ENCODE measurements at regions not wholly inside any gene's neighbourhood (a gene's known extent, or its start where the extent isn't known, plus 50 kb on each side); places are given as distances from the start of the nearest gene placed in this dataset.
"Not testable (repeated sequence)": the region's sequence is repeated elsewhere in the genome, so short reads cannot be mapped to it uniquely, and the experiment has no call there.

DNA sequence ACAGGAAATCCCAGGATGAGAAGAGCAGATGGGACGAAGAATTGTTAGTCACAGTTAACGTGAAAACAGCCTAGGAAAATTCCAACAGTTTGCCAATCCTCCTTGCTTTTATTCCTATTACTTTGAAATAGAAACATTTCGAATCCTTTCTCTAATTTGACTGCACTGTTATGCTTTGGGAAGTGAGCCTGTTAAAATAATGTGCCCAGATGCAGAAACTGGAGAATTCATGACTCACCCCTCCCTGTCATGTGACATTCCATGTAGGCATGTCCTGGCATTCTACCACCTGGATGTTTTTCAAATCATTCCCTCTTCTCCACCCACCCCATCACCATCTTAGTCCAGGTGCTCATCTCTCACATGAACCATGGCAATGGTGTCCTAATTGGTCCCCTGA lies 107.3 kb downstream of the MINAR1 start:
- no peak for DNase-seq (ENCODE audit: low spot score)

DNA sequence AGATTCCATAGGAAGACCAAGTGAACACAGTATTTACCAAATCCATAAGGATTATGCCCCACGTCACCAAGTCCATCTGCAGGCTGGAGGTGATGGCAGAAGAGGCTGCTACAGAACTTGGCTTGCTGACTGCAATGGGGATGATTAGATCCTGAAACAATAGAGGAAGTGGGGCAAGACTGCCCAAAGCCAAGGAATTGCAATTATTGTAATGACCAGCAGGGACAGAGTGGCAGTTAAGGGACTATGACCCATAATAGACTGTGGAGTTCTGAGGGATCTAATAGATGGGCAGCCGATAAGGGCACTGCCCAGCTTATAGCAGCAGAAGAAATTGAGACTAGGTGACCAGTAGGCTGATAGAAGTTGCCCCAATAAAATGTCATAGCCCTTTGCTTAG lies 108.4 kb downstream of the MINAR1 start:
- DNase-seq (ENCODE audit: low spot score), result no peak

DNA sequence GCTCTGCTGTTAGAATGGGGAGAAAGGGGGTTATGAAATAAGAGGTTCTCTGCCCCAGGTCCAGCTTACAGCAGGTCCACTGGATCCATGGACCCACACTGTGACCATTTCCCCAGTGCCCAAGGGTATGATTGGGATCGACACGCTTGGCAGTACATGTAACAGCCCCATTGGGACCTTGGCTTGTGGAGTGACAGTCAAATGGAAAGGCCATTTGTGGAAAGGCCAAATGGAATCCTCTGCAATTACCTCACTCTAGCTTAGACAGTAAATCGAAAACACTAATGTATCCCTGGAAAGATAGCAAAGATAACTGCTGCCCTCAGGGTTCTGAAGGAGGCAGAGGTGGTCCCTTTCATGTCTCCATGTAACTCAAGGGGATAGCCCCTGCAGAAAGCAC lies 109.1 kb downstream of the MINAR1 start:
- DNase-seq (ENCODE audit: low spot score), result no peak

DNA sequence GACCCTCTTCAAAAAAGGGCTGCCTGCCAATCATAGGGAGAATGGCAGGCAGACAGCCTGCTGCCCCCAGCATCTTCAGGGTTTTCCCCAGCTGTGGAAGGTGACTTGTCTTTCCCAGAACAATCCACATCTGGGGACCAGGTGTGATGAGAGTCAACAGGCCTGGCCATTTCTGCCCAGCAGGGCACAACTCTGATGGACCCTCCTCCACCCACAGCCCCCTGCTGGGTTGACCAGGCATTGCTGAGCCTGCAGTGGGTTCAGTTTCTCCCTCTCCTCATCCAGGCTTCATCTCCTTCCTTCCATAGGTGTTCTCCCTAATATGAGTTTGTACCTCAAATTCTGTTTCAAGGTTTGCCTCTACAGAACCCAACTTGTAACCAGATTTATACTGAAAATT lies 111.0 kb downstream of the MINAR1 start:
- no peak for DNase-seq (ENCODE audit: low spot score)

DNA sequence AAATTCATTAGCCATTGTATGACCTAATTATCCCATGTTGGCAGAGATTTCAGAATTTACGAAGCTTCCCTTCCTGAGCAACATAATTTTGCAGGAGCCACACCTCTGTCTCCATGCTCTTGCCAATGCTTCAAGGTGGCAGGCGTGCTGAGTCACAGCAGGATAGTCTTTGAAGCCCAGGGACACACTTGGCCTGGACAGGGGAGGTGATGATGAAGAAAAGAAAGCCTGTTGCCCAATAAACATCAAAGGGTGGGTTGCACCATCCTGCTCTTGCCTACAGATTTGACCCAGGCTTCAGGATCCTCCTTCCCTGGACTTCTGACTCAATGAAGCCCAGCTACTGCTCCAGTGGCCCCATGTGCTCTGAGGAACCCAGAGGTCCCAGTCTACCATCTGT lies 117.1 kb downstream of the MINAR1 start:
- no peak for DNase-seq (ENCODE audit: low spot score)

DNA sequence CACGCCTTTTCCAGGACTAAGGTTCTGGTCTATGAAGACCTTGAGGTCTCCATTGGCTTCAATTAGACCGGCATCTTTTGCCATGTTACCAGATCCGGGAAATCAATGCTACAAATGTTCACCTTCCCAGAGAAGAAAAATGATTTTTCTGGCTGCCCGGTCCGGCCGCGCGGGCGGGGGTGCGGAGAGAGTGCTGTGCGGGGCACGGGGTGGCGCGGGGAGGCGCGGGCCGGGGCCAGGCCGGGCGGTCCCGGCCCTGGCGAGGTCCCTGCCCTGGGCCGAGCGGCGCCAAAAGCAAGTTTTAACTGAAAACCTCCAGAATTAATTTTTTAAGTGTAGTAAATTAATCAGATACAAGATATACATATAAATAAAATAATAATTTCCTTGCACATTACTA lies 128.2 kb downstream of the MINAR1 start:
- DNase-seq (ENCODE audit: low spot score), result no peak

DNA sequence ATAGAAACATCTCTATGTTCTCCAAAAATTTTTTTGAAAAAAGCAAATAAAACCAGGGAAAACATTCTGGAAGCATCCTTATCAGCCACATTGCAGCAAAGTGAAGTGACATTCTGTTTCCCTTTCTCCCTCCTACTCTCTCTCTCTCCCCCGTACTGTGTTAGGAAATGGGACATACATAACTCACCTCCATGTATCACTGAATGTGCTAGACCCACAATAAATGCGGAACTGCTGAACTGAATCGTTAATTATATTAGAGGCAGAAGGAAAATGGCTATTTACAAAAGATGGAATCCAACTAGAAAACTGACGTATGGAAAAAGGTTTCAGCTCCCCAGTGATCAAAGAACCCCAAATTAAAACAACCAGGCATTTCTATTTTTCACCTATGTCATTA lies 129.8 kb downstream of the MINAR1 start:
- DNase-seq (ENCODE audit: low spot score), result no peak

DNA sequence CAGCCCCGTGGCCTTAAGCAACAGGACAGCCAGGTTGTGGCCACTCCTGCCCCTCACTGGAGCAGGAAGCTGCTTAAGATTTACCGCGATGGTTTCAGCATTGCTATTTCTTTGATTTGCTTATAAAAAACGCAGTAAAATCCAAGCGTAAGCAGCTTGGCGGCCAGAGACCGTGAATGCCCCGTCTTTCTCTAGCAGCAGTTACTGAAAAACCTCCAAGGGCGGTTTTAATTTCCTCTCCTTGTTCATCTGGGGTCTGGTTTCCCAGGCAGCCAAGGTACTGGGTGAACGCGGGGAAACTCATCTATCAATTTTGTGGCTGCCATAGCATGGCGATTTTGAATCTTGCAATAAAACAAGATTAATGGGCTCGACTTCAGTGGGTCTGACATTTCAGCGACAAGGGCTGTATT lies 130.3 kb downstream of the MINAR1 start:
- DNase-seq (ENCODE audit: low spot score), result no peak

DNA sequence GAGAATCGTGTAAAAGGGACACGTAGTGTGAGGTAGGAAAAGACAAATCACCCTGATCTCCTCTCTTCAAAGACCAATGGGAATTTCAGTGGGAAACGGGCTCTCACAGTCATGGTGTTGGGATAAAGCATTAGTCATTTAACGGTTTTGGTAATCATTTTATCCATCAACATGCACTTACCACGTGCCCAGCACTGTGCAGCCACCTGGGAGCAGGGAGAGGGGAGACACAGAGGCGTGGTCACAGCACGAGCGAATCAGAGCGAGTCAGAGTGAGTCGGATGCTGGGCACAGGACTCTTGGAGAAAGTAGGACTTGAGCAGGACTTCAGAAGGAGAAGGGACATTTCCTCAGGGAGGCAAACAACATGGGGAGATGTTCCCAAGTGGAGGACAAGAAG lies 130.8 kb downstream of the MINAR1 start:
- no peak for DNase-seq (ENCODE audit: low spot score)

DNA sequence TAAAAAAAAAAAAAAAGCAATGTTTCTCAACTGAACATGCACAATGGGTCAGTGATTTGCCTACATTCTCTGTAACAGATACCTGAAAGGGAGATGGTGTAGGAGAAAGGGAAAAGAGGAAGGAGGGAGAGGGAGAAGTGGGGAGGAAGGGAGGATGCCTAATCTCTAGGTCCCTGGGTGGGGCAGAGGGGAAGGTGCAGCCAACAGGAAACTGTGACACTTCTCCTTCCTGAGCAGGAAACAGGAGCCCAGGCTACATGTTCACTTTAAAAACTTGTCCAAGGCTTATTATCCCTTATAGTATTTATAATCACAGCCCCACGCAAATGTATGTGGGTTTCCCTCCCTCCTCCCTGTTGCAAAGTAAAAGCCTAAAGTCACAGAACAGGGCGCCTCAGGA lies 137.9 kb downstream of the MINAR1 start:
- DNase-seq (ENCODE audit: low spot score), result no peak

DNA sequence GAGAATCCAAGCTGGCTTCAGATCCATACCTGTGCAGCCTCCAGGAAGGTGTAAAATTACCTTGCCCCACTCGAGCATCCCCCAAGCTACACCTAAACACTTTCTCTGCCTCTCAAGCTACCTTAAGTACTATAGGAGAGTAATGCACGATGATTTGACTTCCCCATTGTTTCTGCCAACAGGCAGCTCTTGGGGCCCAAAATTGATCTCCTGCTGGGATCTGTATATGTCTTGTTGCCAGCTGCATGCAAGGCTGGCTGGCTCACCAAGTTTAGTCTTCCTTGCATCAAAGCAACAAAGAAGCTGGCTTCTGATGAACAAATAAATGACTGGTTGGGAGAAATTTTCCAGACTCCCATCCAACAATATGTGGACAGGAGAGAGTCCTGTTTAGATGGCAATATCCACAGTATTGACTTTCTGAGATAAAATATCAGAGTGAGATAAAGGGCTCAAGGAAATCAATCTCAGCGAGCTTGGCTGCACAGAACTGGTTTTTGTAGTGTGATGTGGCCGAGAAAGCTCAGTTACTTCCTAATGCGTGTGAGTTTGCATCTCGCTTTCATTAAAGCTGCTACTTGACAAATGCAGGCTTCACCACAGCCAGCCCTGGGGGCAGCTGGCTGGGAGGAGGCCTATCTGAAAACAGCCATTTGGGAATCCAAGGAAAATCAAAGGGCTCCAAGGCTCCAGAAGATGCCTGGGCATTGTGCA lies 140.7 kb downstream of the MINAR1 start:
- DNase-seq (ENCODE audit: low spot score), result no peak

DNA sequence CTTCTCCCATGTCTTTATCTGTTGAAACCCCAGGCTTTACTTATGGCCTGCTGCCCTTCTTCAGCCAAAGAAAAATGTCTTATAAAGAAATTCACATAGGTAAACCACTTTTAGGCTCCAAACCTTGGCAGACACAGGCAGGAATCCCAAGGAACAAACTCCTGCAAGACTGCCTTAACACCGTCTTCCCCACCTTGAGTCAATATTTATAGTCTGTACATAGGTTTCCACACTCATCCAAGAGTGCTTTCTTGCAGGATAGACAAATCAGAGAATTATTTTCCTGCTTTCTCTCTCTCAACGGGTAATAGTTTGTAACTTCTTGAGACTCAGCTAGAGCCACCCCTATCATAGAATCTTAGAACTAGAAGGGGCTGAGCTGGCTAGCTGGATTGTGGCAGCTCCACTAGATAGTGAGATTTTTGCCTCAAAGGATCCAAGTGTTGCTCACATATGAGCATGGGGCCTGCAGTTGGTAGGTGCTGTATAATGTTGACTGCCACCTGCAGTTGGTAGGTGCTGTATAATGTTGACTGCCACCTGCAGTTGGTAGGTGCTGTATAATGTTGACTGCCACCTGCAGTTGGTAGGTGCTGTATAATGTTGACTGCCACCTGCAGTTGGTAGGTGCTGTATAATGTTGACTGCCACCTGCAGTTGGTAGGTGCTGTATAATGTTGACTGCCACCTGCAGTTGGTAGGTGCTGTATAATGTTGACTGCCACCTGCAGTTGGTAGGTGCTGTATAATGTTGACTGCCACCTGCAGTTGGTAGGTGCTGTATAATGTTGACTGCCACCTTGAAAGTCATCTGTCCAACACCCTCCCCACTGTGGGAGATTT lies 142.5 kb downstream of the MINAR1 start:
- not testable (repeated sequence) for DNase-seq (ENCODE audit: low spot score)

DNA sequence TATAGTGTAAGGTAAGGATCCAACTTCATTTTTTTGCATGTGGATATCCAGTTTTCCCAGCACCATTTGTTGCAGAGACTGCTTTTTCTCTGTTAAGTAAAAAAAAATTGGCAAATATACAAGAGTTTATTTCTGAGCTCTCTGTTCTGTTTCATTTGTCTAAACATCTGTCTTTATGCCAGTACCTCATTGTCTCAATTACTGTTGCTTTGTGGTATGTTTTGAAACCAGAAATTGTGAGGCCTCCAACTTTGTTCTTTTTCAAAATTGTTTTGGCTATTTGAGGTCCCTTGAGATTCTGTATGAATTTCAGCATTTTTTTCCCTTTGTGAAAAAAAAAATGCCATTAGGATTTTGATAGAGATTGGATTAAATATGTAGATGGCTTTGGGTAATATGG lies 150.5 kb downstream of the MINAR1 start:
- no peak for DNase-seq (ENCODE audit: low spot score)

DNA sequence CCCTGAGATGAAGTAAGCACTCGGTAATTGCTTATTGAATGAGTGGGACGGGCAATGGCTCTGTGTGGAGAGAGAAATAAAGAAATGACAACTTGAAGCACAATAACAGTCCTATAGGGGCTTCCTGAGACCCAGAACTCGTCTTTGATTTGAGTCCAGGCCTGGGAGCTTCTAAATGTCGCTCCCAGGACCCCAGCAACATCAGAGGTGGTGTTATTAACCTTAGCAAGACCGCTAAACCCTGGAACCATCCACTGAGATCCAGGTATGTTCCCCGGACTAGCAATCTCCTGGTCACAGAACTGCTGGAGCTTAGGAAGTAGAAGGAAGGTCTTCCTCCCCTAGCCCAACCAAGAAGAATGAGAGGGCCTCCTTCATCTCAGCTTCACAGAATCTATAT lies 160.0 kb downstream of the MINAR1 start:
- no peak for DNase-seq (ENCODE audit: low spot score)

DNA sequence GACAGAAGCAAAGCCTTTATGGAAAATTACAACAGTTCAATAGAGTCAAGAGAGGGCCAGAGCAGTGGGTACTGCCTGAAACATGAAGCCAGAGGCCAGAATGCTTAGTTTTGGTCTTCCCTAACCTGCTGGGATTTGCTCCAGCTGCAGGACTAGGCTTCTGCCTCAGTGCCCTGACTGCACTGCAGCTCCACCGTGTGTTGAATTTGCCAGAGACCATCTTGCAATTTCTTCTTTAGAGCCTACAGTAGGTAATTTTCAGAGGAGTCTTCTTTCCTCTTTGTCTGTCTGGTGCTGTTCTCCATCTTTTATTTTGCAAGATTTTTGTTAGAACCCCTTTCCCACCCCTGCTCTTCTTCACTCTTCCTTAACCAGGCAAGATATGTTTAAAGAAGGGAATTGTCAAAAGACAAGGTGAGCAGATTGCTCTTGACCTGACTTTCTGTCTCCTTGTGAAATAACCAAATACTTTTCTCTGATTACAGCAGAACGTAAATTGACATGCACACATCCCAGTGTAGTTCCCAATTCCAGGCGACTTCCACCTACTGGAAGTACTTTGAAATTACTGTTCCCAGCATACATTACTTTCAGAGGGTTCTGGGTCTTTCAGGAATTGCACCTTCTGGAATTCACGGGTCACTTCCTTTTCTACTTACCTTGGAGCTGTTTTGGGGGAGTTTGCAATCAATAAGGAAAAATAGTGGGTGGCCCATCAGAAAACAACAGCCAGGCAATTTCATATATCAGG lies 161.2 kb downstream of the MINAR1 start:
- DNase-seq (ENCODE audit: low spot score), result no peak

DNA sequence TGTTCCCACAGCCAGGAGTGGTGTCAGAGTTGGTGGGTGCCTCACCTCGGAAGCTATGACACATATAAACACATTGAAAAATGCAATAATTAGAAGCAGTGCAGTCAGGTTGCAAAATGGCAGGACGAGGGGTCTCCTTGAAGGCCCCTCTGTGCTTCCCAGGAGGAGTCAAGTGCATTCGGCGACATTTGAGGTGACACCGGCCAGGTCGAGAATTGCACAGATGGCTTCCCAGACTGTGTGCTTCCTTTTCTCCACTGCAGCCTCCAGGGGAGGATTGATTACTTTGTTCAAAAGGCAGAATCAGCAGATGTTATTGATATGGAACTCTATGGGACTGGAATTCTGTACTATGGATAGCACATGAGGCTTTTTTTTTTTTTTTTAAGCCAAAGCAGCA lies 163.2 kb downstream of the MINAR1 start:
- DNase-seq (ENCODE audit: low spot score), result no peak

DNA sequence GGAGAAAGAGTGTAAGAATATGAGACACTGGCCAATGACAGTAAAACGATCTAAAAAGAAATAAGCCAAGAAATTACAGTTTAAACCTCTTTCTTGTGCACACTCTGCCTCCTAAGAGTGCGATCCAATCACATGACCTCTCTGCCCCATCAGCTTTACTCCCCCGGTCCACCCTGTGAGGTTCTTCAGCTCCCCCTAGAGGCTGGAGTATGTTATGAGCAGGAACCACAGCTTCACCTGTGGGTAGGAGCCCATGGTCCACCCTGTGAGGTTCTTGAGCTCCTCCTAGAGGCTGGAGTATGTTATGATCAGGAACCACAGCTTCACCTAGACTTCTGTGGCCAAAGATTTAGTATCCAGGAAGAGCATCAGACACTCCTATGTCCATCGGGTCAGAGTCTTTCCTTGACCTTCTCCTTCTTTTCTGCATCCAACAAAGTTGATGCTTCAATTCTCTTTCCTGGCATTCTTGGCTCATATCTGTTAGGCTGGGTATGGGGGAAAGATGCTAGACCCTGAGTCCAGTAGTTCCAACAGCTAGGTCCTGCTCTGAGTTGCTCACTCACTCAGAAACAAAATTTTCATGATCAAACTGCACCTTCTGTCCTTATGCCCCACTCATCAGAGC lies 164.0 kb downstream of the MINAR1 start:
- peak; percentile 91 for DNase-seq (ENCODE audit: low spot score)

DNA sequence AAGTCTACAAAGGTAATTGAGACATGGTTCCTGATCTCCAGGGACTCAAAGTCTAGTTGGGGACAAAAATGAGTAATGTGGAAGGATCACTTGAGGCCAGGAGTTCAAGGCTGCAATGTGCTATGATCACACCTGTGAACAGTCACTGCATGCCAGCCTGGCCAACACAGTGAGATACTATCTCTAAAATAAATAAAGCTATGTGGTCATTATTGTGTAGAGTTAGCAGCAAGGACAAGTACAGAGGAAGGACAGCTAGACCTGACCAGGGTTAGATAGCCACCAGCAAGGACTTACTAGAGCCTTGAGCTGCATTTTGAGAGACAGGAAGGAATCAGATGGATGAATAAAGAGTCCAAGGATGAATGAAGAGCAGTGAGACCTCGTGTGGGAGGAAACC lies 166.5 kb downstream of the MINAR1 start:
- DNase-seq (ENCODE audit: low spot score), result no peak

DNA sequence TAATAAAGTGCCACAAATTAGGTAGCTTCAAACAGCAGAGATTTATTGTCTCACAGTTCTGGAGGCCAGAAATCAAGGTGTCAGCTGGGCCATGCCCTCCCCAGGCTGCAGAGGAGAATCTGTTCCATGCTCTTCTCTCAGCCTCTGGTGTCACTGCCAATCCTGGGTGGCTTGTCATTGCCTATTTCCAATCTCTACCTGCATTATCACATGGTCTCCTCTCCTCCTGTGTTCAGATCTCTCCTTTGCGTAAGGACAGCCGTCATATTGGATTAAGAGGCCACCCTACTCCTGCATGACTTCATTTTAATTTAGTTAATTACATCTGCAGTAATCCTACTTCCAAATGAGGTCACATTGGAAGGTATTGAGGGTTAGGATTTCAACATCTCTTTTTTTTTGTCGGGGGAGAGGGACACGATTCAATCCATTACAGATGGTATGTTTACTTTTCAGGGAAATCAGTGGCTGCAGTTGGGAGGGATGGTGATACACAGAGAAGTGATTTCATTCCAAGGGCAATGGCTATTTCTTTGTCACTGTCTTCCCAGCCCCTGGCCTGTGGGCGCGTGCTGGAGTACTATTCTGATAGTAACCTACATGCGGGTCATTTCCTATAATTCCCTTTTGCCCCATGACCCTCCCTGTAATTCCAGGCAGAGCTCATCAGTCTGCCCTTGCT lies 169.4 kb downstream of the MINAR1 start:
- DNase-seq (ENCODE audit: low spot score), result no peak

DNA sequence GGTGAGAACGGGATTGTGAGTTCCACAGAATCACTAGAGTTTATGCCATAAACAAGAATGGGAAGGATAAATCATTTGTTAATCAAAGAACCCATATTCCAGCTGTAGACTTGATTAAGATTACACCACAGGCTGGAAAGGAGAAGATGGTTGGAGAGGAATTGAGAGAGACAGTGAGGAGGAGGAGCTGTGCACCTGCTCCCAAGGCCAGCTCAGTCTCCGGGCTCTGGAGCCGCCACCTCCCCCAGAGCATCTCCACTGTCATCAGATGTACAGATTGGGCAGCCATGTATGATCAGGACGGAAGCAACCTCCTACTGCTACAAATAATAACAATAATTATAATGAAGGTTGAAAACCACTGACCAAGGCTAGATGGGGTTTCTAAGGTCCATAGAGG lies 170.0 kb downstream of the MINAR1 start:
- no peak for DNase-seq (ENCODE audit: low spot score)

DNA sequence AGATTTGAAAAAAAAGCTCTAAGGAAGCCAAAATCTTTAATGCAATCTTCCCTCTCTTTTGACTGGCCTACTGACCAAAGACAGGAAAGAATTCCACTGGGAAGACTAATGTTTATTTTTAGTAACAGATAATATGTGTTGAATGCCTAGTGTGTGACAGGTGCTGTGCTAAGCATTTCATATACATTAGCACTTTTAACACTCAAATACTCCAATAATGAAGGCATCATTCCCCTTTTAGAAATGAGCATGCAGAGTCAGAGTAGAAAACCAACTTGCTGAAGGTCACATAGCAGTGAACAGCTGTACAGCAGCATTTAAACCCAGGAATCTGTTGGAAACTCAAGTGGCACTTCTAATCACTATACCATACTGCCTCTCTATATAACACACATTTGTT lies 170.6 kb downstream of the MINAR1 start:
- no peak for DNase-seq (ENCODE audit: low spot score)

DNA sequence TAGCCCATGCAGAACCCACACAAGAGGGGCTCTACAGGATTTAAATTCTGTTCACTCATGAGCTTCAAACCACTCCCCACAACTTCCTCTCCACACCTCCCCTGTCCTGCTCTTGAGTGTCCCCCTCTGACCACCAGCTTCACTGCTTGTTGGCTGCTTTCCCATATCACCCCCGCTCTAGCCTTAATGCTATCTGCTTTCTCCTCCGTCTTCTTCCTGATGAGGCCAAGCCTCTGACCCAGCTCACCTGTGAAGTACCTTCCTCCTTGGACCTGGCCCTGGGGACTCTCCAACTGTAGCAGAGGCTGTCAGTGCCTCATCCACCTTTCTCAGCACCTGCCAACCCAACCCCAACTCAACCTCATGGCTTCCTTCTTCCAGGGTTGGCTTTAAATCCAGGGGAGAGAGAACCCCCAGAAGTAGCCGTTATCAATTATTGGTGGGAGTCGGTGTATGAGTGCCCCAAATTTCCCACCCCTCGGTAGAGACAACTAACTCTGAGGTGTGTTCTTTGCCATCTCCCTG lies 174.8 kb downstream of the MINAR1 start:
- no peak for DNase-seq (ENCODE audit: low spot score)
